Uterus (tissue), 3 donors: ENCODE measurements at regions not wholly inside any gene's neighbourhood (a gene's known extent, or its start where the extent isn't known, plus 50 kb on each side); places are given as distances from the start of the nearest gene placed in this dataset.

Source experiments
- DNase-seq, 2 donors: peaks; one replicate each; pipeline ENCODE4 v3.0.0-alpha.2; 2019 to 2020
- H3K27ac ChIP-seq, 2 donors: fragments of 200-600 bp; sonication (generic); 1 replicate in 1 of 2; 2 replicates in 1 of 2; pipeline ENCODE4 v1.5.1; 2016 to 2018
- H3K27me3 ChIP-seq, 2 donors: fragments of 200-600 bp; sonication (generic); one replicate each; pipeline ENCODE4 v1.5.1; 2018 to 2019; ENCODE audit warnings: control low read depth in 1 of 2
- H3K36me3 ChIP-seq, 2 donors: fragments of 200-600 bp; sonication (generic); one replicate each; pipeline ENCODE4 v1.5.1; 2019; ENCODE audit warnings: control low read depth in 1 of 2
- H3K4me1 ChIP-seq, 2 donors: fragments of 200-600 bp; sonication (generic); one replicate each; pipeline ENCODE4 v1.5.1; 2018 to 2019; ENCODE audit warnings: control low read depth in 1 of 2
- H3K4me3 ChIP-seq, 2 donors: fragments of 200-600 bp; sonication (generic); 1 replicate in 1 of 2; 2 replicates in 1 of 2; pipeline ENCODE4 v1.5.1; 2018 to 2019; ENCODE audit warnings: mild to moderate bottlenecking in 1 of 2
- H3K9me3 ChIP-seq, 2 donors: fragments of 200-600 bp; sonication (generic); one replicate each; pipeline ENCODE4 v1.5.1; 2019; ENCODE audit warnings: control low read depth in 1 of 2
- CTCF ChIP-seq, 4 experiments: fragments of 200-600 bp in 2 of 4; fragments of 450-650 bp in 2 of 4; sonication (generic) in 2 of 4; IDR thresholded peaks; one replicate each; pipeline ENCODE4 v1.5.1; 2016 to 2019; ENCODE audit warnings: antibody characterized with exemption in 4 of 4, mild to moderate bottlenecking in 2 of 4, moderate library complexity in 1 of 4
- POLR2A ChIP-seq, 2 donors: fragments of 450-650 bp; IDR thresholded peaks; one replicate each; pipeline ENCODE4 v1.6.1; 2016; ENCODE audit warnings: antibody characterized with exemption in 2 of 2, mild to moderate bottlenecking in 1 of 2, moderate library complexity in 1 of 2
- intact Hi-C: fragments of 100-400 bp; cut with DNase I; formaldehyde crosslinking; loops from one replicate; pipeline ENCODE4 v1.15.1; 2023; ENCODE audit warnings: low total_unique reads
- donor health status: DM: yes; HTN: yes; CAD: no.

- Histone ChIP-seq H3K4me1 (no peaks in the 10 kb centered on the region), H3K9me3 (no peaks in the 10 kb centered on the region), H3K4me3 (no peak overlapping the region), H3K27me3 (no peaks in the 10 kb centered on the region), H3K27ac (no peak overlapping the region), H3K36me3 (no peaks in the 10 kb centered on the region)
- intact Hi-C loops: no loop called here
- no peak for DNase-seq
- TF ChIP-seq POLR2A (IDR thresholded peaks at IDR 0.05) (no peak), CTCF (IDR thresholded peaks at IDR 0.05) (no peak)
Observed at GRCh38 chr11:109507836-109508561, 86.0 kb downstream of the C11orf87 start.

- TF ChIP-seq CTCF (IDR thresholded peaks at IDR 0.05) (no peak), POLR2A (IDR thresholded peaks at IDR 0.05) (no peak)
- Histone ChIP-seq H3K4me1 (no peaks in the 10 kb centered on the region), H3K4me3 (no peak overlapping the region), H3K27ac (no peak overlapping the region), H3K9me3 (no peaks in the 10 kb centered on the region), H3K27me3 (no peaks in the 10 kb centered on the region), H3K36me3 (no peaks in the 10 kb centered on the region)
- DNase-seq: no peak
- intact Hi-C loops: no loop called here
Observed at GRCh38 chr11:109508943-109509342, 87.0 kb downstream of the C11orf87 start.

- Histone ChIP-seq H3K27me3 (no peaks in the 10 kb centered on the region), H3K4me3 (no peak overlapping the region), H3K27ac (no peak overlapping the region), H3K9me3 (no peaks in the 10 kb centered on the region), H3K36me3 (no peaks in the 10 kb centered on the region), H3K4me1 (no peaks in the 10 kb centered on the region)
- intact Hi-C loops: no loop called here
- DNase-seq: no peak
- TF ChIP-seq CTCF (IDR thresholded peaks at IDR 0.05): no peak
- no peak for TF ChIP-seq POLR2A (IDR thresholded peaks at IDR 0.05)
Observed at GRCh38 chr11:109510316-109510715, 88.3 kb downstream of the C11orf87 start.

- Histone ChIP-seq H3K4me3 (no peak overlapping the region), H3K9me3 (no peaks in the 10 kb centered on the region), H3K27ac (no peak overlapping the region), H3K27me3 (no peaks in the 10 kb centered on the region), H3K36me3 (no peaks in the 10 kb centered on the region), H3K4me1 (no peaks in the 10 kb centered on the region)
- DNase-seq: no peak
- intact Hi-C loops: no loop called here
- no peak for TF ChIP-seq POLR2A (IDR thresholded peaks at IDR 0.05)
- TF ChIP-seq CTCF (IDR thresholded peaks at IDR 0.05): no peak
Observed at GRCh38 chr11:109511598-109511997, 89.6 kb downstream of the C11orf87 start.

- no peaks in the 10 kb centered on the region for H3K27me3 ChIP-seq
- intact Hi-C loops: no loop called here
- no peak overlapping the region for H3K4me3 ChIP-seq
- no peaks in the 10 kb centered on the region for H3K9me3 ChIP-seq
- no peaks in the 10 kb centered on the region for H3K4me1 ChIP-seq
- no peak for DNase-seq
- no peak overlapping the region for H3K27ac ChIP-seq
- TF ChIP-seq CTCF (IDR thresholded peaks at IDR 0.05) (no peak), POLR2A (IDR thresholded peaks at IDR 0.05) (no peak)
- H3K36me3 ChIP-seq: no peaks in the 10 kb centered on the region
Observed at GRCh38 chr11:109512249-109512648, 90.3 kb downstream of the C11orf87 start.
